ENCODE measurements at regions not wholly inside any gene's neighbourhood (a gene's known extent, or its start where the extent isn't known, plus 50 kb on each side); places are given as distances from the start of the nearest gene placed in this dataset.
"Not testable (repeated sequence)": the region's sequence is repeated elsewhere in the genome, so short reads cannot be mapped to it uniquely, and the experiment has no call there.

DNA sequence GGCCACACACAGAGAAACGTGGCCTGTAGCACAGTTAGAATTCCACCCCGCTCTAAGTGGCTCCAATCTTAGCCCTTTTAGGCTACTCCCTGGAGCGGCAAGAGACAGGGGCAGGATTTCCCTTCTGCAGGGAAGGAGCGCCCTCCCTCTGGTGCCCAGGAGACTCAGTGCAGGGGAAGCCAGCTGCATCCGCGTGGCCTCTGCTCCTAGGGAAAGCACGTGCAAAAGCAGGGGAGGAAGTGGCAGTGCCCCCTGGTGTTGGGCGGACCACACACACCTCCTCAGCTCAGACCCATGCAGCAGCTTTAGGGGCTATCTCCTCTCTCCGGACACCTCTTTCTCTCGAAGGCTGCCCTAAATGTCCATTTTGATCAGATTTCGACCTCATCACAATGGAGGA, 50.0 kb downstream of the SPRING1 start:
- H3K9me3 Mint-ChIP-seq = no peaks in the 10 kb centered on the region
- no peak overlapping the region for H3K27ac Mint-ChIP-seq
- no peak overlapping the region for H3K4me3 Mint-ChIP-seq
- H3K27me3 Mint-ChIP-seq = peaks cover 9% of the 10 kb centered on the region
- no peaks in the 10 kb centered on the region for H3K4me1 Mint-ChIP-seq
- peak in 1 of 2 donors; percentile 29 for DNase-seq
- peak; percentile 64 for ATAC-seq

DNA sequence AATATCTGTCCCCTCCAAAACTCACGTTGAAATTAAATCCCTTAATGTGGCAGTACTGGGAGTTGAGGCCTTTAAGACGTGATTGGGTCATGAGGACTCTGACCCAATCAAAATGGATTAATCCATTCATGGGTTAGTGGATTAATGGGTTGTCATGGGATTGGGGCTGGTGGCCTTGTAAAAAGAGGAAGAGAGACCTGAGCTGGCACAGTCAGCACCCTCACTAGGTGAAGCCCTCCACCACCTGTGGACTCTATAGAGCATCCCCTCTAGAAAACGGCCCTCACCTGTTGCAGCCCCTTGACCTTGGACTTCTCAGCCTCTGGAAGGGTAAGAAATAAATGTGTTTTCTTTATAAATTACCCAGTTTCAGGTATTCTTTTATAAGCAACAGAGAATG, 53.0 kb downstream of the SPRING1 start:
- H3K27ac Mint-ChIP-seq = no peak overlapping the region
- H3K4me1 Mint-ChIP-seq = no peaks in the 10 kb centered on the region
- H3K9me3 Mint-ChIP-seq = no peaks in the 10 kb centered on the region
- no peak overlapping the region for H3K4me3 Mint-ChIP-seq
- DNase-seq = no peak
- no peak for ATAC-seq
- peaks cover 1% of the 10 kb centered on the region for H3K27me3 Mint-ChIP-seq

DNA sequence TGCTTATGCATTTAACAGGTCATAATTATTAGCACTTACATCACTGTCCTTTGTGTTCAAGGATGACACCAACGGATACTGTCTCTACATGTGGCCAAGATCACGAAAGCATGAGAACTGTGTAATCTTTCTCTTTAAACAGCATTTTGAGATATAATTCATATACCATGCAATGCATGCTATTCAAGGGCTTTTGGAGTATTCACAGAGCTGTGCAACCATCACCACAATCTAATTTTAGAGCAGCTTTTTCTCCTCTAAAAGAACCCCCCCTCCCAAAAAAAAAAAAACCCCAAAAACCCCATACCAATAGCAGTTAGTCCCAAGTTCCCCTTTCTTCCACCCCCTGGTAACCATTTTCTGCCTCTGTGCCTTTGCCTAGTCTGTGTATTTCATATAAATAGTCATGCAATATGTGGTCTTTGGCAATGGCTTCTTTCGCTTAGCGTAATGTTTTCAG, 60.6 kb downstream of the SPRING1 start:
- ATAC-seq (no peak), DNase-seq (no peak)
- Mint-ChIP-seq H3K4me3 (no peak overlapping the region), H3K9me3 (no peaks in the 10 kb centered on the region), H3K27ac (no peak overlapping the region), H3K27me3 (no peaks in the 10 kb centered on the region), H3K4me1 (peaks cover 46% of the 10 kb centered on the region)

DNA sequence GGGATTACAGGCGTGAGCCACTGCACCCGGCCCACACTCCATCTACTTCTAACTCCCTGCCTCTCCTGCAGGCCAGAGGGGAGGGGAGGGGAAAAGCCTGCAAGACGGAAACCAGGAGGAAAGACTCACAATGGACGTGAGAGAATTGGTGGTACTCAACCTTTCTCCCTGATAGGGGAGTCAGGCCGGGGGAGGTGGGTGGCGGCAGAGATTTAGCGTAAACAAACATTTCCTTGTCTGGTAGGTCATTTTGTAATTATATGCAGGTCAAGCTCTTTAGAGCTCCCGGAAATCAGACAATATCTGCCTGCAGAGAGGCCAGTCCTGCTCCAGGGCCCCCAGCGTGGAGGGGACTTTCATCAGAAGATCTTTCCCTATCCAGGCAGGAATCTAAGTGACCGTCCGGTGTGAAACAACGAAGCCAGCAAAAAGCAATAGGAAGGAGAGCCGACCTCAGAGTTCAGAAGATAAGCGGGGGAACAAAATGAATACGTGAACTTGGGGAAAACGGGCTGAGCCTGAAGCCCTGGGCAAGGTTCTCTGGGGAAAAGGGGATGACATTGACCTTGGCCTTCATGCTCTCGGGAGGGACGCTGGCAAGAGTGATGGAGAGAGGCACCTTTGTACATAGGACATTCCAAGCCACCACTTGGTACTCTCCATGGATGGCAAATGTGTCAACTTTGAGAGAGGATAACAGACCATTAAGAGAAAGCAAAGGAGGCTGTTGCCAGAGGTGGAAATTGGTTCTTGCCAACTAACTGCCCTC, 62.3 kb downstream of the SPRING1 start:
- H3K4me3 Mint-ChIP-seq = no peak overlapping the region
- H3K9me3 Mint-ChIP-seq = no peaks in the 10 kb centered on the region
- ATAC-seq (no peak), DNase-seq (no peak)
- no peaks in the 10 kb centered on the region for H3K27me3 Mint-ChIP-seq
- peaks cover 46% of the 10 kb centered on the region for H3K4me1 Mint-ChIP-seq
- no peak overlapping the region for H3K27ac Mint-ChIP-seq

DNA sequence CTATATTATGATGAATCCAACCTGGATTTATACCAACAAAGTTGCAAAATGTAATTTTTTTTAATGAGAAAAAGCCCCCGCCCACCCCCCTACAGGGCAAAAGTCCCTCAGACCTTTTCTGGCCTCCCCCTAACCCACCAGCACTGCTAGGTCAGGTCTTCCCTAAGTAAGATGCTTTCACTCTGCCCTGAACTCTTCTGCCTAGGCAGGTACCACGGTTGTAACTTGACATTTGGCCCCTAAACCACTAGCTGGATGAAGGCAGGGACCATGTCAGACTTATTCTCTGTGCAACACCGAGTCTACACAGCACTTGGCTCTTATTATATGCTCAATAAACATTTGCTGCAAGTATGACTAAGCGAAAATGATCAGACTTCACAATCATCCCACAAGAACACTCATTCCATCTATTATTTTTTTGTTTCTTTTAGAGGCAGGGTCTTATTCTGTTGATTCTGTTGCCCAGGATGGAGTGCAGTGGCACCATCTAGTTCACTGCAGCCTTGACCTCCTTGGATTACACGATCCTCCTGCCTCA, 63.2 kb downstream of the SPRING1 start:
- Mint-ChIP-seq H3K27me3 (no peaks in the 10 kb centered on the region), H3K27ac (peak overlapping the region in 1 of 2 donors; percentile 21), H3K4me3 (no peak overlapping the region), H3K9me3 (no peaks in the 10 kb centered on the region), H3K4me1 (peaks cover 46% of the 10 kb centered on the region)
- DNase-seq (no peak), ATAC-seq (peak; percentile 55)

DNA sequence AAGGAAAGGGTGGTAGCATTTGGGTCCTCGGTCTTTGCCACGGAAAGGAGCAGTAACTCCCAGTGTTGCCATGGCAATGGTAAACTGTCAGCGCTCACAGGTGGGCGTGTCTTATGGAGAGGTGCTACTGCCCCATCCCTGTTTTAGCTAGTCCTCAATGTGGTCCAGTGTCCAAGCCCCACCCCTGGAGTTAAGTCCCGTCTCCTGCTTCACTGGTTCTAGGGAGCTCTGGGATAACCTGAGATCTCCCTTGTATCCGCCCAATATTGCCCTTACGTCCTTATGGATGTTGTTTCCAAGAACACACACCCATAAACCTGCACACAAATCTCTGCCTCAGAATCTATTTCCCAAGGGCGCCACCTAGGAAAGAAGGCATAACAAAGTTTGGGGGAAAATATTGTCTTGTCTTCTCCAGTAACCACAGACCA, 64.2 kb downstream of the SPRING1 start:
- Mint-ChIP-seq H3K27ac (peak overlapping the region in 1 of 2 donors; percentile 40), H3K9me3 (no peaks in the 10 kb centered on the region), H3K27me3 (no peaks in the 10 kb centered on the region), H3K4me3 (peak overlapping the region; percentile 24 to 68), H3K4me1 (peaks cover 46% of the 10 kb centered on the region)
- no peak for DNase-seq
- no peak for ATAC-seq

DNA sequence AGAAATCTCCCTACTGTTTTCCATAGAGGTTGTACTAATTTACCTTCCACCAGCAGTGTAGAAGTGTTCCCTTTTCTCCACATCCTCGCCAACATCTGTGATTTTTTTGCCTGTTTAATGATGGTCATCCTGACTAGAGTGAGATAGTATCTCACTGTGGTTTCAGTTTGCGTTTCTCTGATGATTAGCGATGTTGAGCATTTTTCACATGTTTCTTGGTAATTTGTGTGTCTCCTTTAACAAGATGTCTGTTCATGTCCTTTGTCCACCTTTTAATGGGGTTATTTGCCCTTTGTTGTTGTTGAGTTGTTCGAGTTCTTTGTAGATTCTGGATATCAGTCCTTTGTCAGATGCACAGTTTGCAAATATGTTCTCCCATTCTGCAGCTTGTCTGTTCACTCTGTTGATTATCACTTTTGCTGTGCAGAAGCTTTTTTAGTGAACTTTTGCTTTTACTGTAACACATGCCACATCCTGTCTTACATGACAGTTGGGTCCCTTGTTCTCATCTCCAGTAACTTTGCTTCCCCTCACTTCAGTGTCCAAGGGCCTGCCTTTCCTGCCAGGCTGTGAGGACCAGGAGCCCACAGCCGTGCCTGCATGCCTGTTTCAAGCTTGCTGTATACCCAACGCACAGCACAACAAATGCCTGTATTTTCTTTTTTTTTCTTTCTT, 64.9 kb downstream of the SPRING1 start:
- Mint-ChIP-seq H3K27me3 (no peaks in the 10 kb centered on the region), H3K4me3 (peak overlapping the region; percentile 68 to 70), H3K9me3 (no peaks in the 10 kb centered on the region), H3K27ac (peak overlapping the region in 1 of 2 donors; percentile 60), H3K4me1 (peaks cover 46% of the 10 kb centered on the region)
- ATAC-seq (peak; percentile 85), DNase-seq (no peak)

DNA sequence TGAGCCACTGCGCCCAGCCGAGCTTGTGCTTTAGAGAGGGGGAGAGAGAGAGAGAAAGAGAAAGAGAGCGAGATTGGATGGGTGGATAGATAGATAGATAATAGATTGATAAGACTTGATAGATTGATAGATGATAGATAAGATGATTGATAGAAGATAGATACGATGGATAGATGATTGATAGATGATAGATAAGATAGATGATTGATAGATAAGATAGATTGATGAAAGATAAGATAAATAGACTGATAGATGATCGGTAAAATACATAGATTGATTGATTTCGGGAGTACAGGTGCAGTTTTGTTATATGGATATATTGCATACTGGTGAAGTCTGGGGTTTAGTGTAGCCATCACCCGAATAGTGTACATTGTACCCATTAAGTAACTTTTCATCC, 65.9 kb downstream of the SPRING1 start:
- Mint-ChIP-seq H3K9me3 (no peaks in the 10 kb centered on the region), H3K27me3 (no peaks in the 10 kb centered on the region), H3K4me1 (peaks cover 37% of the 10 kb centered on the region), H3K4me3 (no peak overlapping the region), H3K27ac (no peak overlapping the region)
- DNase-seq (no peak), ATAC-seq (no peak)

DNA sequence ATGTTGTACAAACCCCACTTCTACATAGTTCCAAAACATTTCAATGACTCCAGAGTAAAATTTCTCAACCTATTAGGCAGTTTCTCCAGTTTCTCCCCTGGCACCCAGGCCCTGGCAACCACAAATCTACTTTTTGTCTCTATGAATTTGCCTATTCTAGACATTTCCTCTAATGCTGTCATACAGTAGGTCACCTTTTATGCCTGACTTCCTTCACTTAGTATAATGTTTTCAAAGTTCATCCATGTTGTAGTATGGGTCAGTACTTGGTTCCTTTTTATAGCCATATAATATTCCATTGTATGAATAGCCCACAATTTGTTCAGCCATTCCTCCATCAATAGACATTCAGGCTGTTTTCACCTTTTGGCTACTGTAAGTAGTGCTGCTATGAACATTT, 67.0 kb downstream of the SPRING1 start:
- no peak overlapping the region for H3K4me3 Mint-ChIP-seq
- no peak for ATAC-seq
- H3K4me1 Mint-ChIP-seq = peaks cover 30% of the 10 kb centered on the region
- DNase-seq = no peak
- no peak overlapping the region for H3K27ac Mint-ChIP-seq
- no peaks in the 10 kb centered on the region for H3K27me3 Mint-ChIP-seq
- H3K9me3 Mint-ChIP-seq = no peaks in the 10 kb centered on the region

DNA sequence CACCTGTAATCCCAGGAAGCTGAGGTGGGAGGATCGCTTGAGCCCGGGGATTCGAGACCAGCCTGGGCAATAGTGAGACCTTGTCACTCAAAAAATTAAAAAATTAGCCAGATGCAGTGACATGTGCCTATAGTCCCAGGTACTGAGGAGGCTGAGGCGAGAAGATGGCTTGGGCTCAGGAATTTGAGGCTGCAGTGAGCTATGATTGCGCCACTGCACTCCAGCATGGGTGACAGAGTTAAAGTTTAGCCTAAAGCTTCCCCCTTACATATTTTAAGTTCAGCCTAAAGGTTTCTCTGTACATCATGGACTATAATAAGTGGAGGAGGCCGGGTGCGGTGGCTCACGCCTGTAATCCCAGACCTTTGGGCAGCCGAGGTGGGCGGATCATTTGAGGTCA, 70.1 kb downstream of the SPRING1 start:
- ATAC-seq (no peak), DNase-seq (no peak)
- Mint-ChIP-seq H3K27me3 (no peaks in the 10 kb centered on the region), H3K27ac (no peak overlapping the region), H3K4me1 (peaks cover 3% of the 10 kb centered on the region), H3K4me3 (no peak overlapping the region), H3K9me3 (no peaks in the 10 kb centered on the region)

DNA sequence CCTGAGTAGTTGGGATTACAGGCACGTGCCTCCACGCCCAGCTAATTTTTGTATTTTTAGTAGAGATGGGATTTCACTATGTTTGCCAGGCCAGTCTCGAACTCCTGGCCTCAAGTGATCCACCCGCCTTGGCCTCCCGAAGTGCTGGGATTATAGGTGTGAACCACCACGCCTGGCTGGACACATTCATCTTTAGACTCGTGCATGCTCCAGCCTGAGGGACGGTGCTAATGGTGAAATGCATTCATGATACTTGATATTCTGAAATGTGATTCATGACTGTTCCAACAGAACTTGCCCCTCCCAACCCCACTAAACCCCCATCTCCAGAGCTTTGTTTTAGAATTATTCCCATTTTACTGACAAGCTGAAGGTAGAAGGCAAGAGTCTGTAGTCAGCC, 71.0 kb downstream of the SPRING1 start:
- not testable (repeated sequence) for H3K27me3 Mint-ChIP-seq, ATAC-seq, H3K9me3 Mint-ChIP-seq, H3K4me3 Mint-ChIP-seq, H3K27ac Mint-ChIP-seq, DNase-seq, H3K4me1 Mint-ChIP-seq

DNA sequence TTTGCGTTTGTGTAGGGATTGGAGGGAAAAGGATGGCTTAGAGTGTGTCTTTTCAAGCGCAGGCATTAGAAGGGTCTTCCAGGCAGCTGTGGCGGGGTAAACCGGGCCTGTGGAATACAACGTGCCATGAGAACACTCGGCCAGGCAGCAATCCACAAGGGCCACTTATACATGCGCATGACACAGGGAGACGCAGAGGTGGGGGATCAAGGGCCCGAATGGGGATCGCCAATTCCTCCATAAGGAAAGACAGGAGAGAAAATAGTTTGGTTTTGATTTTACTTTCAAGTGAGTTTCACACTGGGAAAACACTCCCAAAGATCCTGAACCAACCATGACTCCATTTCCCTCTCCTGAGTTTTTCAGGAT, 71.6 kb downstream of the SPRING1 start:
- H3K4me1 Mint-ChIP-seq = no peaks in the 10 kb centered on the region

DNA sequence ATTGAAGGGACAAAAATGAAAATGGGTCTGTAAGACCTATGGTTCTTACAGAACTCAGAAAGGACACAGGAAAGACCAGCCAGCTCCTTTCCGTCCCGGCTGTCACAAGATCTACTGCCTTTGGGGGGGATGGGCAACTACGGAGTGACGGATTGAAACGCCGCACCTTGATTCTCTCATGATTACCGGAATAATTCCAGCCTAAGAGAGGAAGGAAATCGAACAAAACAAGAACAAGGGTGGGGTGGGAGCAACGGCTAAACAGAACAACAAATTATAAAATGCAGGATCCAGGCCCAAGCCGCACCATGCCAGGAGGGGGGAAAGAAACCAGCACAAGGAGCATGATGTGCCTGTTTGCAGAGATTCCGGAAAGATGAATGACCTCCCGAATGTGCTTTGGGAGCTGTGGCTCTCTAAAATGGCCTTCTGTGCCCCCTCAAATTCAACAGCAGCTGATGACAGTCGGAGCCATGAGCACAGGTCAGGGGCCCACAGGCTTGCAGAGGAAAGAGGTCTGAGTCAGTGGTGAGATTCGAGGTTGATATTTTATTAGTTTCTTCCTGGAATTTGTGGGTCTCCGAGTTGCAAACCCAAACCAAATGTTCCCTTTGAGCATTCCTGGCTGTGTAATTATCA, 72.1 kb downstream of the SPRING1 start:
- no peak for ATAC-seq
- DNase-seq = no peak
- H3K4me3 Mint-ChIP-seq = no peak overlapping the region
- H3K27me3 Mint-ChIP-seq = no peaks in the 10 kb centered on the region
- H3K4me1 Mint-ChIP-seq = no peaks in the 10 kb centered on the region
- H3K9me3 Mint-ChIP-seq = no peaks in the 10 kb centered on the region
- H3K27ac Mint-ChIP-seq = no peak overlapping the region

More for the DNA sequence above, 71.6 kb downstream of the SPRING1 start:
- H3K27ac Mint-ChIP-seq = no peak overlapping the region
- no peak for ATAC-seq
- DNase-seq = no peak
- no peaks in the 10 kb centered on the region for H3K9me3 Mint-ChIP-seq
- no peak overlapping the region for H3K4me3 Mint-ChIP-seq
- no peaks in the 10 kb centered on the region for H3K27me3 Mint-ChIP-seq

DNA sequence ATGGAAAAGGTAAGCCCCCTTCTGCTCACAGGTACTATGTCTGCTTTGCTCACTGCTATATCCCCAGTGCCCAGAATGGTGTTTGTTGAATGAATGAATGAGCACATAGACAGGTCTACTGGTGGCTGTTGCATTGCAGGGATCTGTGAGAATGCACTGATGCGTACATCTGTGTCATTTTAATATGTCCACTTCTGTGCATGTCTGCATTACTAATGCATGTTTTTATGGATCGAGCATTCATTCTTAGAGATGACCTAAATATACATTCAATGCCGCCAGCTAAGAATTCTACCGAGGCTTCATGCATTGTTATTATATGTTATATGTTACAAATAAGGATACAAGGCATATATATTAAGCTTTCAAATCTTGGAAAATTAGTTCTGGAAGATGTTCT, 73.8 kb downstream of the SPRING1 start:
- Mint-ChIP-seq H3K4me3 (no peak overlapping the region), H3K27ac (no peak overlapping the region), H3K4me1 (no peaks in the 10 kb centered on the region), H3K9me3 (no peaks in the 10 kb centered on the region), H3K27me3 (no peaks in the 10 kb centered on the region)
- no peak for ATAC-seq
- no peak for DNase-seq

DNA sequence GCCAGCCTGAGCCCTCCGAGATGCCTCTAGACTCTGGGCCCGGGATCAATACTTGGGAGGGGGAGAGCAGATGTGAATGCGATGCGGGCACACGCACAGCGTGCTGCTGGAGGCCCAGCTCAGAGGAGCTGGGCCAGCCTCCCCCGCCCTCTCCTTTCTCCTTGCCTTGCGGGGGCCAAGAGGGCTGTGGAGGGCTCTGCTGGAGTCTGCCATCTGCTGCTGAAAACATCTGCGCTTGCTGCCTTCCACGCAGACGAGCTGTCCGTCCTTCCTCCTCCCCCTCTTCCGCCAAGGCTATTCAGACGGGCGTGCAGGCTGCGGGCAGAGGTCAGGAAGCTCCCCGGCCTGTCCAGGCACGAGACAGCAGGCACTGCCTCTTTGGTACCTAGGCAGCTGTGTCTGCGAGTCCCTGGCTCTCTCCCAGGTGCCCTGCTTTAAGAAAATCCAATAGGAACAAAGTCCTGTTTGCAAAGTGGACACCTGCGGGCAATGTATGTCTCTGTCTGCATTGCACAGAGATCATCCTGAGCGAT, 75.2 kb downstream of the SPRING1 start:
- ATAC-seq (no peak), DNase-seq (no peak)
- Mint-ChIP-seq H3K27ac (no peak overlapping the region), H3K4me1 (peaks cover 6% of the 10 kb centered on the region), H3K9me3 (no peaks in the 10 kb centered on the region), H3K4me3 (no peak overlapping the region), H3K27me3 (peaks cover 13% of the 10 kb centered on the region)

DNA sequence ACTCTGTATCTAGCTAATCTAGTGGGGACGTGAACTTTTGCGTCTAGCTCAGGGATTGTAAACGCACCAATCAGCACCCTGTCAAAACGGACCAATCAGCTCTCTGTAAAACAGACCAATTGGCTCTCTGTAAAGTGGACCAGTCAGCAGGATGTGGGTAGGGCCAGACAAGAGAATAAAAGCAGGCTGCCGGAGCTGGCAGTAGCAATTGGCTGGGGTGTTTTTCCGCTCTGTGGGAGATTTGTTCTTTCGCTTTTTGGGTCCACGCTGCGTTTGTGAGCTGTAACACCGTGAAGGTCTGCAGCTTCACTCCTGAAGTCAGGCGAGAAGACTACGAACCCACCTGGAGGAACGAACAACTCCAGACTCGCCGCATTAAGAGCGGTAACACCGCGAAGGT, 76.5 kb downstream of the SPRING1 start:
- ATAC-seq (no peak), DNase-seq (no peak)
- no peaks in the 10 kb centered on the region for H3K9me3 Mint-ChIP-seq
- H3K4me3 Mint-ChIP-seq = no peak overlapping the region
- peaks cover 18% of the 10 kb centered on the region for H3K27me3 Mint-ChIP-seq
- H3K27ac Mint-ChIP-seq = no peak overlapping the region
- H3K4me1 Mint-ChIP-seq = peaks cover 6% of the 10 kb centered on the region

Data from stimulated activated naive CD8-positive, alpha-beta T cell treated with anti-CD3 and anti-CD28 coated beads, Interleukin-15, amount 100 ng/mL, for 72 hours (primary cell).